GM12878 (cell line): ENCODE measurements at regions not wholly inside any gene's neighbourhood (a gene's known extent, or its start where the extent isn't known, plus 50 kb on each side); places are given as distances from the start of the nearest gene placed in this dataset.

Experiments used
- BHLHE40 ChIP-seq, 2 experiments: fragments of 450-650 bp in 1 of 2; IDR thresholded peaks; 2 replicates each; pipeline ENCODE4 v1.6.1; 2011 to 2017; ENCODE audit warnings: low read depth in 2 of 2, borderline replicate concordance in 1 of 2, improper control_type of control experiment in 1 of 2, low read length in 1 of 2, mild to moderate bottlenecking in 1 of 2
- CTCF ChIP-seq, 3 experiments: IDR thresholded peaks in 2 of 3; conservative IDR thresholded peaks in 1 of 3; 2 replicates each; pipeline ENCODE4 v1.5.1; 2011; ENCODE audit warnings: low read depth in 3 of 3, low read length in 3 of 3, mild to moderate bottlenecking in 3 of 3, control low read depth in 2 of 3, moderate library complexity in 2 of 3, inconsistent platforms in 1 of 3, mixed read lengths in 1 of 3; ENCODE audit not compliant: control insufficient read depth in 2 of 3, insufficient read depth in 1 of 3; ENCODE audit errors: extremely low read depth in 1 of 3
- EZH2 ChIP-seq: IDR thresholded peaks from 2 replicates; pipeline ENCODE4 v1.6.1; 2012; ENCODE audit warnings: low read depth, mild to moderate bottlenecking, control low read depth, inconsistent platforms, low read length, borderline replicate concordance; ENCODE audit not compliant: control insufficient read depth
- FOS ChIP-seq: IDR thresholded peaks from 3 replicates; pipeline ENCODE4 v1.6.1; 2011; ENCODE audit warnings: borderline replicate concordance; ENCODE audit not compliant: insufficient read length; ENCODE audit errors: extremely low read depth
- FOXK2 ChIP-seq: fragments of 450-650 bp; IDR thresholded peaks from 2 replicates; pipeline ENCODE4 v1.6.1; 2017; ENCODE audit warnings: mild to moderate bottlenecking, moderate library complexity
- POLR2AphosphoS2 ChIP-seq: IDR thresholded peaks from 2 replicates; pipeline ENCODE4 v1.6.1; 2011; ENCODE audit warnings: low read depth, mild to moderate bottlenecking, low read length, improper control_type of control experiment, moderate library complexity
- POLR2AphosphoS5 ChIP-seq: IDR thresholded peaks from 2 replicates; pipeline ENCODE4 v1.6.1; 2011; ENCODE audit warnings: mild to moderate bottlenecking, low read length, inconsistent platforms
- RCOR1 ChIP-seq: conservative IDR thresholded peaks from 2 replicates; pipeline ENCODE4 v1.6.1; 2012; ENCODE audit warnings: low read depth, low read length, improper control_type of control experiment
- RELA ChIP-seq: fragments of 450-650 bp; IDR thresholded peaks from 2 replicates; pipeline ENCODE4 v1.8.0; 2014; ENCODE audit warnings: borderline replicate concordance; ENCODE audit not compliant: partially characterized antibody
- SIX5 ChIP-seq: IDR thresholded peaks from 2 replicates; pipeline ENCODE4 v1.6.1; 2011; ENCODE audit warnings: mild to moderate bottlenecking, low read depth, low read length, moderate library complexity; ENCODE audit not compliant: severe bottlenecking
- ZBTB11 ChIP-seq: fragments of 450-650 bp; formaldehyde crosslinking; IDR thresholded peaks from 2 replicates; pipeline ENCODE4 v1.5.0; 2022; ENCODE audit warnings: mild to moderate bottlenecking, missing genetic modification characterization

GRCh38 chr11:24216488-24216887 lies 280.4 kb upstream of the LUZP2 start:
- no peak for TF ChIP-seq RCOR1
- TF ChIP-seq CTCF (IDR thresholded peaks at IDR 0.05 in 2 of 3, conservative IDR thresholded peaks at IDR 0.05 in 1 of 3; ENCODE audit: control insufficient read depth in 2 of 3, extremely low read depth in 1 of 3, insufficient read depth in 1 of 3, low read depth in 3 of 3, low read length in 3 of 3), result no peak
- TF ChIP-seq ZBTB11, result no peak
- TF ChIP-seq BHLHE40 (IDR thresholded peaks at IDR 0.05; ENCODE audit: borderline replicate concordance in 1 of 2, low read depth in 2 of 2, low read length in 1 of 2), result no peak
- TF ChIP-seq EZH2, result no peak
- no peak for TF ChIP-seq FOXK2
- no peak for TF ChIP-seq FOS
- TF ChIP-seq POLR2AphosphoS2, result no peak
- TF ChIP-seq RELA, result no peak
- TF ChIP-seq POLR2AphosphoS5, result no peak
- no peak for TF ChIP-seq SIX5
